ENCODE measurements at regions not wholly inside any gene's neighbourhood (a gene's known extent, or its start where the extent isn't known, plus 50 kb on each side); places are given as distances from the start of the nearest gene placed in this dataset.

DNA sequence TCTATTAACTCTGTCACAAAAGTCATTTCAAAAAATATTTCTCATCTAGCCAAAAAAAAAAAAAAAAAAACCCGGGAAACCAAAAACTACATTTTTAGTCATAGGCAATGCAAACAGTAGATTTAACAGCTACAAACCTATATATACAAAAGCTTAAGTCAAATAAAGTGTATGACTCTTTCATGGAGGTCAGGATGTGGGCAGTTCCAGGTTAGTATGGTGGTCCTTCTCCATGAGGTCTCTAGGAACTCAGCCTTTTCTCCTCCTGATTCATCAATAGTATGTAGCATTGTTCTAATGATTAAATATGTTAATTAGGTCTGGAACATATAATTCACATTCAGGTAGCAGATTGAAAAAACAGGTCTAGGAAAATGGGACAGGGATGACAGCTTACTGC is 586.5 kb downstream of the SLC16A7 start:
- no peak overlapping the region for H3K4me3 ChIP-seq (ENCODE audit: low read depth, low read length)
- no peak for DNase-seq (ENCODE audit: low read depth)
- TF ChIP-seq, protein P1, sequence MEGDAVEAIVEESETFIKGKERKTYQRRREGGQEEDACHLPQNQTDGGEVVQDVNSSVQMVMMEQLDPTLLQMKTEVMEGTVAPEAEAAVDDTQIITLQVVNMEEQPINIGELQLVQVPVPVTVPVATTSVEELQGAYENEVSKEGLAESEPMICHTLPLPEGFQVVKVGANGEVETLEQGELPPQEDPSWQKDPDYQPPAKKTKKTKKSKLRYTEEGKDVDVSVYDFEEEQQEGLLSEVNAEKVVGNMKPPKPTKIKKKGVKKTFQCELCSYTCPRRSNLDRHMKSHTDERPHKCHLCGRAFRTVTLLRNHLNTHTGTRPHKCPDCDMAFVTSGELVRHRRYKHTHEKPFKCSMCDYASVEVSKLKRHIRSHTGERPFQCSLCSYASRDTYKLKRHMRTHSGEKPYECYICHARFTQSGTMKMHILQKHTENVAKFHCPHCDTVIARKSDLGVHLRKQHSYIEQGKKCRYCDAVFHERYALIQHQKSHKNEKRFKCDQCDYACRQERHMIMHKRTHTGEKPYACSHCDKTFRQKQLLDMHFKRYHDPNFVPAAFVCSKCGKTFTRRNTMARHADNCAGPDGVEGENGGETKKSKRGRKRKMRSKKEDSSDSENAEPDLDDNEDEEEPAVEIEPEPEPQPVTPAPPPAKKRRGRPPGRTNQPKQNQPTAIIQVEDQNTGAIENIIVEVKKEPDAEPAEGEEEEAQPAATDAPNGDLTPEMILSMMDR (conservative IDR thresholded peaks at IDR 0.05; ENCODE audit: low read depth, low read length), result no peak

DNA sequence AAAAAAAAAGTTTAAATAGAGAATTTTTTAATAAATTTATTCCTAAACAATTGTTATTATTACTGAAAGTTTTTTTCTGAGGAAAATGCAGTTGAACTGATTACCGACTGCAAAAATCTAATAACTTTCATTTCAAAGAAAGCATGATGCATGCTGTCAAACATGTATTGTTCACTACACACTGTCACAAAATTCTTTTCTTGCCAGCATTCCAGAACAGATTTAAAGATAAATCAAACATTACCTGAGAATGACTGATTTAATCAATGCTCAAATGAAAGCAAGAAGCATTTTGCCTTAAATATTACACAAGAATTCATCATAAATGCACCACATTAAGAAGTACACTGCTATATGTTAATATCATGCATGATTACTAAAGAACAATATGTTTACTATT is 588.3 kb downstream of the SLC16A7 start:
- TF ChIP-seq, protein P1 (conservative IDR thresholded peaks at IDR 0.05; ENCODE audit: low read depth, low read length), result no peak
- no peak for DNase-seq (ENCODE audit: low read depth)
- no peak overlapping the region for H3K4me3 ChIP-seq (ENCODE audit: low read depth, low read length)

DNA sequence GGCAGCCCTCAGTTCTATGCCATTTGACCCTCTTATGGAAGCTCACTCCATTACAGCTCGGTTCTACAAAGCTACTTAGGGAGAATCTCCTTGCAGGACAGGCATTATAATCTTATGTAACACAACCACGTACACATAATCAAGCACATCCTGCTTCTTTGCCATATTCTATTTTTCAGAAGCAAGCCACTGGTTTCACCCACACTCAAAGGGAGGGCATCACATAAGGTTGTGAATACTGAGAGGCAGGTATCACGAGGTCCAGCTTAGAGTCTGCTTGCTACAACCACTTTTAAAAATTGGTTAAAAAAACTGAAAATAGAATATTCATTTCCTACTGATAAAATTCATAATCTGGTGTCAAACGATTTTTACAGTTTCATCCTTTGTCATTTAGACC is 589.2 kb downstream of the SLC16A7 start:
- H3K4me3 ChIP-seq (ENCODE audit: low read depth, low read length), result no peak overlapping the region
- TF ChIP-seq, protein P1 (conservative IDR thresholded peaks at IDR 0.05; ENCODE audit: low read depth, low read length), result no peak
- DNase-seq (ENCODE audit: low read depth), result no peak

DNA sequence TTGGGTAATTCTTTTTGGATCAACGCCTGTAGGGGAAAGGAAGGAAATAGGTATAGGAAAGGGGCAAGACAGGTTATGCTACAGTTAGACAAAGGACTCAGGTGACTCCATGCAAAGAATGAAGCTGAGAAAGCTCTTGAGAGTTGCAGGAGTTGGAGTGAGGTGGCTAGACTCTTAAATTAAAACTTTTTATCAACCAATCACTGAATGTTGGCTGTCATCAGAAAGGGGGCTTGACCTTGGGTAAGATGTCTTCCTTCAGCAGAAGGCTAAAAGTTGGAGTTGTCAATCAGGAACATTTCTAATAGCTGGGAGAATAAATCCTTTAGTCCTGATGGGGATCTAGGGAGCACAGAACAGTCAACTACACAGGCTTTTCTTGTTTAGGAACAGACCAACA is 595.4 kb downstream of the SLC16A7 start:
- DNase-seq (ENCODE audit: low read depth), result no peak
- no peak overlapping the region for H3K4me3 ChIP-seq (ENCODE audit: low read depth, low read length)
- TF ChIP-seq, protein P1 (conservative IDR thresholded peaks at IDR 0.05; ENCODE audit: low read depth, low read length), result no peak

DNA sequence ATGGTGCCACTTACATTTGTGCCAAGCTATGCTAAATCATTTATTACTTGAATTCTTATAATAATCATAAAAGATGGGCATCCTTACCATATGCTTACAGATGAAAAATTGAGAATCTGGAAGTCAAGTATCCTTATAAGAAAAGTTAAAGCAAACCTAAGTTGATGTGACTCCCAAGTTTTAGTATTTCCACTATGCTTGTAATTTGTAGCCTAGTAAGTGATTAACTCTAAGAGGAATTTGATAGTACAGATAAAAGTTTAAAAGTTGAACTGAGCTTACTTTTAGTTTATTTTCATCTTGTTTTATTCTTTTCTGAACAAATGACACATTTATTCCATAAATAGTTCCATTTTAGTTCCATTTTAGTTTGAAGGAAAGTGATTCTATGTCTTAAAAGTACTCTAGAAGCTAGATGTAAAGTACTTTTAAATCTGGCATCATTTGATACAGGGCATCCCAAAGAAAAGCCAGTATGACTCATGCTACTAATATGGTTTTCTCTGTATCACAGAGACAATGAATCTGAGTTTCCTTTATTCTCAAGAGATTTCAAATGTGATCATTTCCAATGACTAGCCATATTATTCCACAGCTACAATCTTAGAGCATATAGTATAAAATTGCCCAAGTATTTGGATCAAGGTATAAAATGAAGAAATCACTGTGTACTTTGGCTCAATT is 596.0 kb downstream of the SLC16A7 start:
- no peak for DNase-seq (ENCODE audit: low read depth)
- no peak overlapping the region for H3K4me3 ChIP-seq (ENCODE audit: low read depth, low read length)
- TF ChIP-seq, protein P1 (conservative IDR thresholded peaks at IDR 0.05; ENCODE audit: low read depth, low read length), result no peak

DNA sequence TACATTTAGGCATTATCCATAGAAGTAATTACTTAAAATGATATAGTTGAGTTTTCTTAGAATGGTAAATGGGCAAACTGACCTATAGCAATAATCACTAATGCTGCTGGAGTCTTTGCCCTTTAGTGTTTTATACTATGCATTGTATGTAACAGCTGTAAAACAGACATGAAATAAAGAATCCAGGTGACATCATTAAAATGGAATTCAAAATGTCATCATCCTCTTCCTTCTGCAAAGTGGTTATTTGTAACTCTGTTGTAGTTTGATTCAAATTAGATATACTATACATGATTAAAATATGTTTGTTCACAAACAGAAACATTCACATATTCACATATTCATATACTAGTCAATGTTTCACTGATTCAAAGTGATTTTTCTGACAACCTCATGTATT is 598.8 kb downstream of the SLC16A7 start:
- no peak for DNase-seq (ENCODE audit: low read depth)
- TF ChIP-seq, protein P1 (conservative IDR thresholded peaks at IDR 0.05; ENCODE audit: low read depth, low read length), result no peak
- H3K4me3 ChIP-seq (ENCODE audit: low read depth, low read length), result no peak overlapping the region

DNA sequence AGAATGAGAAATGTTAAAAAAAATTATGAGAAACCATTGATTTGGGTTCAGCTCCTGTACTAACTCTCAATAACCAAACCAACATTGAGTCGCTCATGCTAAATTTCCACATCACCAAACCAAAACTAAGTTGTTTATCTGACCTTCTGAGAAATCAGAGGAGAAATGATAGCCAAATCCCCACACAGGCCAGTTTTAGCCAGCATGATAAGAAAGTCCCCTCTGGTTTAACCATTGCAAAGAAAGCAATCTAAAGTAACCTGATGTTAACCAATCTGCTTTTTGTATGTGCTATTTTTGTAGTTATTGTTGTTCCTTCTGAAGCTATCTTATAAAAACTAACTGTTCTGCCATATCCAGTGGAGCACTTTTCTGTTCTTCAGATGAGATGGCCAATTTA is 599.7 kb downstream of the SLC16A7 start:
- no peak overlapping the region for H3K4me3 ChIP-seq (ENCODE audit: low read depth, low read length)
- TF ChIP-seq, protein P1 (conservative IDR thresholded peaks at IDR 0.05; ENCODE audit: low read depth, low read length), result no peak
- no peak for DNase-seq (ENCODE audit: low read depth)

Data from epithelial cell of proximal tubule (primary cell).